Heart right ventricle (tissue), 16 donors: ENCODE measurements at regions not wholly inside any gene's neighbourhood (a gene's known extent, or its start where the extent isn't known, plus 50 kb on each side); places are given as distances from the start of the nearest gene placed in this dataset.
"Not testable (repeated sequence)": the region's sequence is repeated elsewhere in the genome, so short reads cannot be mapped to it uniquely, and the experiment has no call there.

Experiments
- ATAC-seq, 8 donors: fragments of 200-7000 bp; cut with Tn5 transposase; one replicate each; pipeline ENCODE4 v1.9.1; 2020; ENCODE audit warnings: mild to moderate bottlenecking in 8 of 8, moderate library complexity in 8 of 8, moderate number of reproducible peaks in 1 of 8
- DNase-seq, 2 donors: peaks; one replicate each; pipeline ENCODE4 v3.0.0-alpha.2; 2020
- H3K27ac ChIP-seq, 10 donors: fragments of 200-600 bp; sonication (generic) in 2 of 10; one replicate each; pipeline versions ENCODE4 v1.5.0 to v1.8.0; 2020 to 2022; ENCODE audit warnings: mild to moderate bottlenecking in 3 of 10
- H3K27me3 ChIP-seq, 7 donors: fragments of 200-600 bp; one replicate each; pipeline ENCODE4 v1.8.0; 2021 to 2022; ENCODE audit warnings: mild to moderate bottlenecking in 2 of 7
- H3K36me3 ChIP-seq, 9 donors: fragments of 200-600 bp; sonication (generic) in 1 of 9; one replicate each; pipeline versions ENCODE4 v1.5.0 to v1.8.0; 2020 to 2022; ENCODE audit warnings: mild to moderate bottlenecking in 2 of 9
- H3K4me1 ChIP-seq, 9 donors: fragments of 200-600 bp; sonication (generic) in 1 of 9; one replicate each; pipeline versions ENCODE4 v1.5.0 to v1.8.0; 2020 to 2022; ENCODE audit warnings: mild to moderate bottlenecking in 4 of 9
- H3K4me3 ChIP-seq, 10 donors: fragments of 200-600 bp; sonication (generic) in 2 of 10; one replicate each; pipeline versions ENCODE4 v1.5.0 to v1.8.0; 2020 to 2022; ENCODE audit warnings: mild to moderate bottlenecking in 7 of 10, moderate library complexity in 2 of 10
- H3K9me3 ChIP-seq, 11 donors: fragments of 200-600 bp in 10 of 11; sonication (generic) in 2 of 11; one replicate each; pipeline versions ENCODE4 v1.5.0 to v1.8.0; 2013 to 2022; ENCODE audit warnings: mild to moderate bottlenecking in 2 of 11, control low read depth in 1 of 11, moderate library complexity in 1 of 11
- CTCF ChIP-seq, 9 donors: fragments of 200-600 bp; sonication (generic) in 2 of 9; IDR thresholded peaks; one replicate each; pipeline versions ENCODE4 v1.5.0 to v1.8.0; 2021 to 2022; ENCODE audit warnings: antibody characterized with exemption in 9 of 9, mild to moderate bottlenecking in 5 of 9, moderate library complexity in 1 of 9
- WGBS, 2 donors: extraction: QIAGEN DNeasy Blood & Tissue Kit; methylation state at CpG; one replicate each; pipeline ENCODE4 v1.1.7; 2013; ENCODE audit warnings: inconsistent platforms in 1 of 2; 5-methylcytosine and 5-hydroxymethylcytosine counted together
- intact Hi-C, 10 donors: fragments of 100-400 bp; cut with DNase I; formaldehyde crosslinking; loops; one replicate each; pipeline versions ENCODE4 v1.11.1 to v1.14.2; 2022
- donor health status: Arrhythmogenic right ventricular cardiomyopathy.
- donor health status: ischemic (EF 13 %, LVEDD 7.1; RV severe dilation, severe dysfunction).
- donor health status: healthy with polysubstance abuse.
- donor health status: DM: no; HTN: yes; CAD: no.
- donor health status: DM: no; HTN: no; CAD: no.
- donor health status: ischemic (EF 25% LVEDD 6.9; RV normal size, moderate dysfunction).
- donor health status: ischemic (EF 25% LVEDD 5.7; RV mildly dilated, moderate dysfunction).
- donor health status: healthy.
- donor health status: DM: yes; HTN: yes; CAD: no.
- donor health status: Ischemic cardiomyopathy.
- donor health status: ischemic (EF 35%, LVEDD 5.7; RV mildly dilated, moderate dysfunction).
- donor health status: nonischemic (EF 11% LVEDD 7.7; RV severe dilation, severe dysfunction).
- donor health status: DM: yes; HTN: yes; CAD: no.
- donor health status: PGD.
- donor health status: ischemic (EF 29% LVEDD 5.4; RV normal size, mild dysfunction).
- donor health status: nonischemic (EF 23%, LVEDD 6.1; RV moderate dilation, normal function).

GRCh38 chr3:19825193-19825592, 108.8 kb downstream of the EFHB start:
- DNase-seq (no peak), ATAC-seq (no peak)
- Histone ChIP-seq H3K27me3 (no peaks in the 10 kb centered on the region), H3K9me3 (peaks cover 0 to 36% (median 16%) of the 10 kb centered on the region in 11 donors), H3K27ac (no peak overlapping the region), H3K4me1 (no peaks in the 10 kb centered on the region), H3K4me3 (no peak overlapping the region), H3K36me3 (no peaks in the 10 kb centered on the region)
- intact Hi-C loops: no loop called here
- WGBS, 2 donors: 0 to 90% methylated on average over 1 of the region's 1 CpG
- no peak for TF ChIP-seq CTCF (IDR thresholded peaks at IDR 0.05)

- Histone ChIP-seq H3K36me3 (no peaks in the 10 kb centered on the region), H3K4me1 (no peaks in the 10 kb centered on the region), H3K9me3 (peaks cover 0 to 36% (median 16%) of the 10 kb centered on the region in 11 donors), H3K4me3 (no peak overlapping the region), H3K27me3 (no peaks in the 10 kb centered on the region), H3K27ac (no peak overlapping the region)
- WGBS, 2 donors: 84 to 85% methylated on average over 4 of the region's 4 CpGs
- intact Hi-C loops: loop anchor here in 1 of 10 donors (5.0 kb wide), 1 partner anchor 1056 kb away; no protein-coding TSS in a partner anchor
- no peak for DNase-seq
- TF ChIP-seq CTCF (IDR thresholded peaks at IDR 0.05): no peak
- no peak for ATAC-seq
These were observed 111.2 kb downstream of the EFHB start for GRCh38 chr3:19822805-19823204.

- WGBS, 2 donors: 43% methylated on average over 1 of the region's 1 CpG
- Histone ChIP-seq H3K27ac (no peak overlapping the region), H3K36me3 (no peaks in the 10 kb centered on the region), H3K4me1 (peaks cover 0 to 2% (median 0%) of the 10 kb centered on the region in 9 donors), H3K27me3 (no peaks in the 10 kb centered on the region), H3K9me3 (peaks cover 0 to 14% (median under 1%) of the 10 kb centered on the region in 11 donors), H3K4me3 (no peak overlapping the region)
- no peak for ATAC-seq
- intact Hi-C loops: no loop called here
- no peak for TF ChIP-seq CTCF (IDR thresholded peaks at IDR 0.05)
- no peak for DNase-seq
These were observed 117.4 kb downstream of the EFHB start for GRCh38 chr3:19816631-19817030.

GRCh38 chr3:19815805-19816204, 118.2 kb downstream of the EFHB start:
- no peaks in the 10 kb centered on the region for H3K27me3 ChIP-seq
- TF ChIP-seq CTCF (IDR thresholded peaks at IDR 0.05): no peak

GRCh38 chr3:19813743-19814142, 120.3 kb downstream of the EFHB start:
- H3K9me3 ChIP-seq, H3K36me3 ChIP-seq, H3K27ac ChIP-seq, H3K4me1 ChIP-seq, intact Hi-C loops, H3K4me3 ChIP-seq, DNase-seq, H3K27me3 ChIP-seq, ATAC-seq: not testable (repeated sequence)
- WGBS, 2 donors: 90 to 91% methylated on average over 7 of the region's 7 CpGs

More at GRCh38 chr3:19815805-19816204, 118.2 kb downstream of the EFHB start:
- Histone ChIP-seq H3K4me1 (peaks cover 0 to 4% (median 0%) of the 10 kb centered on the region in 9 donors), H3K9me3 (peaks cover 0 to 5% (median 0%) of the 10 kb centered on the region in 11 donors), H3K27ac (no peak overlapping the region), H3K4me3 (no peak overlapping the region), H3K36me3 (no peaks in the 10 kb centered on the region)
- intact Hi-C loops: no loop called here
- no peak for DNase-seq
- 73 to 77% methylated on average over 1 of the region's 1 CpG for WGBS, 2 donors
- no peak for ATAC-seq
